ENCODE measurements at regions not wholly inside any gene's neighbourhood (a gene's known extent, or its start where the extent isn't known, plus 50 kb on each side); places are given as distances from the start of the nearest gene placed in this dataset.

DNA sequence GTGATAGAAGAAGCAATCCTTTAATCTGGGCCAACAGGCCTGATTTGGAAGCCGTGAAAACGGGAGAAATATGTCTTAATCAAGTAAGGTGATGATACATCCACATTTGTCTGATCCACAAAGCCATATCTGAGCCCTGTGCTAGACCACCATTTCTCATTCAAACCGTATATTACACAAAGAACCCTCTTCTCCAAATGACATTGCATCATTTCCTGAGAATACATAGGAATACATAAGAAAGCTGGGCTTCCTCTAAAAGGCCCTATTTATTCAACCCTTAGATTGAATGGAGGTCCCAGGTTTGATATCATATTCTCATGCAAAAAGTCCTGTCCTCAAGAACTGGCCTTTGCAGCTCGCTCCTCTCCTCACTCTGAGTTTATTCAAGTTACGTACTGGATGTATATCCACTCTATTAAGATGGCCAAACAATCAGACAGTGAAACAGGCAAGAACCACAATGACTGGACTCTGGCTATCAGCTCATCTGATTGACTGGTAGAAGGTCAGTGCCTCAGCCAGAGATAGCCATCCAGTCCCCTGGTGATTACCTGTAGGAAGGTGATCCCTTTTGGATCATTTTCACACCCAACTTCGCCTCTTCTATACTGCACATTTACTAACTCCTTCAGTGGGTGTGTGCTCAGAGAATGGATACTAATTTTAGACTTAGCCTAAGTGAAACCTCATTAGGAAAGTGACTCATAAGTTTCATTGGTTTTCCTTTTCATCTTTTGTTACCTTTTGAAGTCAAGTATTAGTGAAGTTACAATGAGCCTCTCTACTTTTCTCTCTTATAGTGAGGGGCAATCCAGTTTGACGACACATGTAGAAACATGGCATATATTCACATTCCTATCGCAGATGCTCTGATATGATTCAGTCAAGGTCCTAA is 167.6 kb upstream of the WWC1 start:
- Histone ChIP-seq H3K27ac (ENCODE audit: insufficient read depth, low read depth, low read length) (no peak overlapping the region), H3K9me3 (replicated peaks; ENCODE audit: control insufficient read depth, insufficient read depth, low read length) (no peaks in the 10 kb centered on the region), H3K9ac (replicated peaks; ENCODE audit: extremely low read depth, insufficient read depth, low read length) (no peak overlapping the region), H3K79me2 (ENCODE audit: control insufficient read depth, insufficient read depth, low read length) (no peaks in the 10 kb centered on the region), H2AFZ (ENCODE audit: low read depth, low read length) (no peak overlapping the region), H3K4me2 (ENCODE audit: insufficient read depth, low read length) (no peak overlapping the region), H3K27me3 (ENCODE audit: control insufficient read depth in 2 of 2, insufficient read depth in 2 of 2, low read length in 2 of 2) (no peaks in the 10 kb centered on the region), H3K4me1 (ENCODE audit: control insufficient read depth, extremely low read depth, insufficient read depth, low read length) (no peaks in the 10 kb centered on the region), H3K36me3 (ENCODE audit: control insufficient read depth in 2 of 2, extremely low read depth in 1 of 2, insufficient read depth in 2 of 2, low read length in 2 of 2) (no peaks in the 10 kb centered on the region), H4K20me1 (replicated peaks; ENCODE audit: control insufficient read depth, extremely low read depth, insufficient read depth, low read length) (no peaks in the 10 kb centered on the region), H3K9me1 (replicated peaks; ENCODE audit: control insufficient read depth, extremely low read depth, insufficient read depth, low read length) (no peaks in the 10 kb centered on the region), H3K4me3 (replicated peaks in 1 of 3; ENCODE audit: insufficient read depth in 1 of 3, low read depth in 1 of 3, low read length in 3 of 3) (no peak overlapping the region)
- intact Hi-C loops (cut with micrococcal nuclease): no loop called here
- TF ChIP-seq POLR2A (IDR thresholded peaks at IDR 0.05; ENCODE audit: low read depth, low read length): no peak
- no peak for TF ChIP-seq GATA2 (IDR thresholded peaks at IDR 0.05; ENCODE audit: insufficient read depth, insufficient read length, low read depth, low read length)
- no peak for TF ChIP-seq FOS (IDR thresholded peaks at IDR 0.05; ENCODE audit: borderline replicate concordance, insufficient read depth, low read length)
- dilution Hi-C loops (cut with MboI; ENCODE audit: extremely low pct_ligation_motif_present, low sequenced_read_pairs): no loop called here
- no peak for FAIRE-seq
- CTCF ChIA-PET: no interaction called here
- DNase-seq (ENCODE audit: low read depth, low spot score): no peak
- no TSS peak for BruUV-seq (replicated peaks)
- POLR2A ChIA-PET: no interaction called here

- Histone ChIP-seq H3K4me2 (ENCODE audit: insufficient read depth, low read length) (no peak overlapping the region), H3K9ac (replicated peaks; ENCODE audit: extremely low read depth, insufficient read depth, low read length) (no peak overlapping the region), H3K4me1 (ENCODE audit: control insufficient read depth, extremely low read depth, insufficient read depth, low read length) (no peaks in the 10 kb centered on the region), H3K9me1 (replicated peaks; ENCODE audit: control insufficient read depth, extremely low read depth, insufficient read depth, low read length) (no peaks in the 10 kb centered on the region), H4K20me1 (replicated peaks; ENCODE audit: control insufficient read depth, extremely low read depth, insufficient read depth, low read length) (no peaks in the 10 kb centered on the region), H3K9me3 (replicated peaks; ENCODE audit: control insufficient read depth, insufficient read depth, low read length) (no peaks in the 10 kb centered on the region), H3K27me3 (ENCODE audit: control insufficient read depth in 2 of 2, insufficient read depth in 2 of 2, low read length in 2 of 2) (no peaks in the 10 kb centered on the region), H3K4me3 (replicated peaks in 1 of 3; ENCODE audit: insufficient read depth in 1 of 3, low read depth in 1 of 3, low read length in 3 of 3) (no peak overlapping the region), H3K79me2 (ENCODE audit: control insufficient read depth, insufficient read depth, low read length) (no peaks in the 10 kb centered on the region), H3K27ac (ENCODE audit: insufficient read depth, low read depth, low read length) (no peak overlapping the region), H3K36me3 (ENCODE audit: control insufficient read depth in 2 of 2, extremely low read depth in 1 of 2, insufficient read depth in 2 of 2, low read length in 2 of 2) (no peaks in the 10 kb centered on the region), H2AFZ (ENCODE audit: low read depth, low read length) (no peak overlapping the region)
- intact Hi-C loops (cut with micrococcal nuclease) (no loop called here), dilution Hi-C loops (cut with MboI; ENCODE audit: extremely low pct_ligation_motif_present, low sequenced_read_pairs) (no loop called here)
- no TSS peak for BruUV-seq (replicated peaks)
- DNase-seq (ENCODE audit: low read depth, low spot score): no peak
- TF ChIP-seq POLR2A (IDR thresholded peaks at IDR 0.05; ENCODE audit: low read depth, low read length): no peak
- TF ChIP-seq, protein P1, sequence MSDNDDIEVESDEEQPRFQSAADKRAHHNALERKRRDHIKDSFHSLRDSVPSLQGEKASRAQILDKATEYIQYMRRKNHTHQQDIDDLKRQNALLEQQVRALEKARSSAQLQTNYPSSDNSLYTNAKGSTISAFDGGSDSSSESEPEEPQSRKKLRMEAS (IDR thresholded peaks at IDR 0.05; ENCODE audit: insufficient read depth, insufficient read length): no peak
- no peak for TF ChIP-seq CTCF (IDR thresholded peaks at IDR 0.05; ENCODE audit: extremely low read depth in 1 of 2, insufficient read depth in 1 of 2, low read depth in 1 of 2, low read length in 2 of 2)
- TF ChIP-seq EZH2 (IDR thresholded peaks at IDR 0.05; ENCODE audit: borderline replicate concordance, low read depth, low read length, severe bottlenecking): no peak
- no peak for TF ChIP-seq POLR2AphosphoS5 (IDR thresholded peaks at IDR 0.05; ENCODE audit: insufficient read depth, low read depth, low read length)
- TF ChIP-seq MYC (IDR thresholded peaks at IDR 0.05; ENCODE audit: low read depth, low read length): no peak
- no peak for TF ChIP-seq FOS (IDR thresholded peaks at IDR 0.05; ENCODE audit: borderline replicate concordance, insufficient read depth, low read length)
- TF ChIP-seq JUN (IDR thresholded peaks at IDR 0.05; ENCODE audit: borderline replicate concordance, insufficient read depth, insufficient read length, low read depth): no peak
- no peak for TF ChIP-seq GATA2 (IDR thresholded peaks at IDR 0.05; ENCODE audit: insufficient read depth, insufficient read length, low read depth, low read length)
- FAIRE-seq: no peak
- POLR2A ChIA-PET: no interaction called here
- CTCF ChIA-PET: no interaction called here
Measured at GRCh38 chr5:168125445-168126199, 165.8 kb upstream of the WWC1 start.

Measured in endothelial cell of umbilical vein (primary cell).